M059J (cell line): ENCODE measurements at regions not wholly inside any gene's neighbourhood (a gene's known extent, or its start where the extent isn't known, plus 50 kb on each side); places are given as distances from the start of the nearest gene placed in this dataset.
A peak's percentile ranks its signal among the peaks of the same experiment; 100 is the strongest.
"Not testable (repeated sequence)": the region's sequence is repeated elsewhere in the genome, so short reads cannot be mapped to it uniquely, and the experiment has no call there.

Source experiments
- DNase-seq: peaks from one replicate; pipeline ENCODE4 v3.0.0-alpha.2; 2012; ENCODE audit warnings: low read depth

GRCh38 chr5:98546924-98547323 lies 226.5 kb upstream of the RGMB start:
- DNase-seq: not testable (repeated sequence)

- DNase-seq: no peak
Observed at GRCh38 chr5:98556712-98557111, 216.8 kb upstream of the RGMB start.

- no peak for DNase-seq
Observed at GRCh38 chr5:98557916-98558315, 215.5 kb upstream of the RGMB start.

- no peak for DNase-seq
Observed at GRCh38 chr5:98563885-98564653, 209.4 kb upstream of the RGMB start.

- DNase-seq: no peak
Observed at GRCh38 chr5:98564836-98565235, 208.6 kb upstream of the RGMB start.

GRCh38 chr5:98568336-98568735 lies 205.1 kb upstream of the RGMB start:
- peak; percentile 58 for DNase-seq

- no peak for DNase-seq
Observed at GRCh38 chr5:98569288-98569687, 204.2 kb upstream of the RGMB start.

GRCh38 chr5:98570010-98570409 lies 203.5 kb upstream of the RGMB start:
- peak; percentile 78 for DNase-seq

- DNase-seq: peak; percentile 50
Observed at GRCh38 chr5:98570661-98571191, 202.7 kb upstream of the RGMB start.

GRCh38 chr5:98573834-98574320 lies 199.6 kb upstream of the RGMB start:
- no peak for DNase-seq

GRCh38 chr5:98576275-98576674 lies 197.2 kb upstream of the RGMB start:
- no peak for DNase-seq

- no peak for DNase-seq
Observed at GRCh38 chr5:98578438-98578837, 195.0 kb upstream of the RGMB start.

- peak; percentile 56 for DNase-seq
Observed at GRCh38 chr5:98581112-98581997, 192.1 kb upstream of the RGMB start.

- no peak for DNase-seq
Observed at GRCh38 chr5:98583586-98583985, 189.9 kb upstream of the RGMB start.

- DNase-seq: peak; percentile 18
Observed at GRCh38 chr5:98585661-98586310, 187.7 kb upstream of the RGMB start.

GRCh38 chr5:98586581-98586980 lies 186.9 kb upstream of the RGMB start:
- no peak for DNase-seq

- DNase-seq: no peak
Observed at GRCh38 chr5:98587166-98587565, 186.3 kb upstream of the RGMB start.

GRCh38 chr5:98588215-98588614 lies 185.2 kb upstream of the RGMB start:
- DNase-seq: no peak

- DNase-seq: no peak
Observed at GRCh38 chr5:98593418-98593817, 180.0 kb upstream of the RGMB start.

- DNase-seq: no peak
Observed at GRCh38 chr5:98594098-98594497, 179.4 kb upstream of the RGMB start.

- DNase-seq: no peak
Observed at GRCh38 chr5:98599016-98599415, 174.4 kb upstream of the RGMB start.

GRCh38 chr5:98602534-98603112 lies 170.8 kb upstream of the RGMB start:
- DNase-seq: peak; percentile 68
